ENCODE measurements at regions not wholly inside any gene's neighbourhood (a gene's known extent, or its start where the extent isn't known, plus 50 kb on each side); places are given as distances from the start of the nearest gene placed in this dataset.

DNA sequence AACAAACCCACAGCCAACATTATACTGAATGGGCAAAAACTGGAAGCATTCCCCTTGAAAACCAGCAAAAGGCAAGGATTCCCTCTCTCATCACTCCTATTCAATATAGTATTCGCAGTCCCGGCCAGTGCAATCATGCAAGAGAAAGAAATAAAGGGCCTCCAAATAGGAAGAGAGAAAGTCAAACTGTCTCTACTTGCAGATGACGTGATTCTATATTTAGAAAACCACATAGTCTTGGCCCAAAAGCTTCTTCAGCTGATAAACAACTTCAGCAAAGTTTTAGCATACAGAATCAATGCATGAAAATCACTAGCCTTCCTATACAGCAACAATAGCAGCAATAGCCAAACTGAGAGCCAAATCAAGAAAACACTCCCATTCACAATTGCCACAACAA, 333.7 kb upstream of the EDIL3 start:
- Histone ChIP-seq H4K5ac (ENCODE audit: insufficient read length, low read depth, low read length) (no peak overlapping the region), H2AK5ac (ENCODE audit: insufficient read length, low read length) (no peak overlapping the region), H2BK5ac (ENCODE audit: insufficient read length, low read length) (no peak overlapping the region), H2BK120ac (ENCODE audit: low read depth, low read length, poor library complexity, severe bottlenecking) (no peak overlapping the region), H3K9ac (ENCODE audit: extremely low read depth, insufficient read length, low read length) (no peak overlapping the region), H3K23ac (ENCODE audit: insufficient read length, low read depth, low read length) (no peak overlapping the region), H3K14ac (ENCODE audit: insufficient read depth, low read length) (no peak overlapping the region), H3K79me1 (ENCODE audit: insufficient read depth, low read depth, low read length, poor library complexity, severe bottlenecking) (no peaks in the 10 kb centered on the region), H3K23me2 (ENCODE audit: insufficient read length, low read depth, low read length, poor library complexity, severe bottlenecking) (no peaks in the 10 kb centered on the region), H4K8ac (replicated peaks; ENCODE audit: insufficient read length, low read depth, low read length) (no peak overlapping the region), H3K56ac (ENCODE audit: insufficient read length, low read depth, low read length) (no peak overlapping the region), H2AFZ (ENCODE audit: low read length) (no peak overlapping the region), H3T11ph (ENCODE audit: low read length) (no peak overlapping the region), H3K9me3 (ENCODE audit: control insufficient read depth, low read depth, low read length) (no peaks in the 10 kb centered on the region), H3K79me2 (ENCODE audit: insufficient read depth, low read length) (no peaks in the 10 kb centered on the region), H3K18ac (ENCODE audit: insufficient read length, low read depth, low read length) (no peak overlapping the region), H4K20me1 (ENCODE audit: control insufficient read depth, insufficient read depth, insufficient read length) (no peaks in the 10 kb centered on the region), H3K4ac (ENCODE audit: low read depth, low read length) (no peak overlapping the region), H4K91ac (ENCODE audit: insufficient read length, low read depth, low read length) (no peak overlapping the region), H3K4me2 (ENCODE audit: insufficient read depth, insufficient read length, low read length) (no peak overlapping the region), H2BK15ac (ENCODE audit: low read depth, low read length) (no peak overlapping the region), H3K4me1 (ENCODE audit: insufficient read depth, low read length) (no peaks in the 10 kb centered on the region), H2BK12ac (ENCODE audit: insufficient read length, low read depth, low read length) (no peak overlapping the region), H2BK20ac (ENCODE audit: low read depth, low read length, poor library complexity, severe bottlenecking) (no peak overlapping the region), H3K27me3 (ENCODE audit: insufficient read depth, low read length) (no peaks in the 10 kb centered on the region), H3K27ac (ENCODE audit: insufficient read length, low read depth, low read length) (no peak overlapping the region)
- peaks cover 0 to 3% of the 10 kb centered on the region in 2 experiments; a peak in 1 of 4 replicates for H3K4me1 Mint-ChIP-seq
- no peaks in the 10 kb centered on the region for H3K27me3 Mint-ChIP-seq (ENCODE audit: low read depth)
- H3K4me3 Mint-ChIP-seq, result no peak overlapping the region
- H3K36me3 Mint-ChIP-seq (ENCODE audit: insufficient read depth in 1 of 3, low read depth in 3 of 3), result peaks cover 0 to 12% (median 2%) of the 10 kb centered on the region in 3 experiments; a peak in 4 of 7 replicates
- DNase-seq, result no peak
- TF ChIP-seq, protein P1, sequence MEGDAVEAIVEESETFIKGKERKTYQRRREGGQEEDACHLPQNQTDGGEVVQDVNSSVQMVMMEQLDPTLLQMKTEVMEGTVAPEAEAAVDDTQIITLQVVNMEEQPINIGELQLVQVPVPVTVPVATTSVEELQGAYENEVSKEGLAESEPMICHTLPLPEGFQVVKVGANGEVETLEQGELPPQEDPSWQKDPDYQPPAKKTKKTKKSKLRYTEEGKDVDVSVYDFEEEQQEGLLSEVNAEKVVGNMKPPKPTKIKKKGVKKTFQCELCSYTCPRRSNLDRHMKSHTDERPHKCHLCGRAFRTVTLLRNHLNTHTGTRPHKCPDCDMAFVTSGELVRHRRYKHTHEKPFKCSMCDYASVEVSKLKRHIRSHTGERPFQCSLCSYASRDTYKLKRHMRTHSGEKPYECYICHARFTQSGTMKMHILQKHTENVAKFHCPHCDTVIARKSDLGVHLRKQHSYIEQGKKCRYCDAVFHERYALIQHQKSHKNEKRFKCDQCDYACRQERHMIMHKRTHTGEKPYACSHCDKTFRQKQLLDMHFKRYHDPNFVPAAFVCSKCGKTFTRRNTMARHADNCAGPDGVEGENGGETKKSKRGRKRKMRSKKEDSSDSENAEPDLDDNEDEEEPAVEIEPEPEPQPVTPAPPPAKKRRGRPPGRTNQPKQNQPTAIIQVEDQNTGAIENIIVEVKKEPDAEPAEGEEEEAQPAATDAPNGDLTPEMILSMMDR (conservative IDR thresholded peaks at IDR 0.05), result no peak
- no CpG with 5 or more reads among the region's 3 CpGs for WGBS (ENCODE audit: extremely low coverage, insufficient read length, low lambda C conversion rate)
- H3K9me3 Mint-ChIP-seq, result peaks cover 13 to 14% of the 10 kb centered on the region in 2 experiments
- no peak overlapping the region for H3K27ac Mint-ChIP-seq
